Ascending aorta (tissue), 2 donors: ENCODE measurements at regions not wholly inside any gene's neighbourhood (a gene's known extent, or its start where the extent isn't known, plus 50 kb on each side); places are given as distances from the start of the nearest gene placed in this dataset.

Experiments used
- DNase-seq, 2 donors: peaks; one replicate each; pipeline ENCODE4 v3.0.0-alpha.2; 2019; ENCODE audit warnings: low spot score in 2 of 2
- H3K27ac ChIP-seq, 2 donors: fragments of 200-600 bp; sonication (generic); one replicate each; pipeline ENCODE4 v1.5.1; 2016 to 2017; ENCODE audit warnings: mild to moderate bottlenecking in 1 of 2
- H3K27me3 ChIP-seq: fragments of 200-600 bp; sonication (generic); one replicate; pipeline ENCODE4 v1.5.1; 2017
- H3K36me3 ChIP-seq, 2 donors: fragments of 200-600 bp; sonication (generic); one replicate each; pipeline ENCODE4 v1.5.1; 2016
- H3K4me1 ChIP-seq, 2 donors: fragments of 200-600 bp; sonication (generic); one replicate each; pipeline ENCODE4 v1.5.1; 2016 to 2017; ENCODE audit warnings: mild to moderate bottlenecking in 1 of 2
- H3K4me3 ChIP-seq, 2 donors: fragments of 200-600 bp; sonication (generic); one replicate each; pipeline ENCODE4 v1.5.1; 2016 to 2017; ENCODE audit warnings: mild to moderate bottlenecking in 1 of 2
- H3K9me3 ChIP-seq, 2 donors: fragments of 200-600 bp; sonication (generic); one replicate each; pipeline ENCODE4 v1.5.1; 2016
- intact Hi-C: fragments of 100-400 bp; cut with DNase I; formaldehyde crosslinking; loops from one replicate; pipeline ENCODE4 v1.15.1; 2023
- TF ChIP-seq, protein P1 (sequence below), 3 experiments: fragments of 200-600 bp in 2 of 3; fragments of 450-650 bp in 1 of 3; sonication (generic) in 2 of 3; IDR thresholded peaks; one replicate each; pipeline ENCODE4 v1.5.1; 2016 to 2019; ENCODE audit warnings: antibody characterized with exemption in 3 of 3, mild to moderate bottlenecking in 1 of 3, moderate library complexity in 1 of 3

DNA sequence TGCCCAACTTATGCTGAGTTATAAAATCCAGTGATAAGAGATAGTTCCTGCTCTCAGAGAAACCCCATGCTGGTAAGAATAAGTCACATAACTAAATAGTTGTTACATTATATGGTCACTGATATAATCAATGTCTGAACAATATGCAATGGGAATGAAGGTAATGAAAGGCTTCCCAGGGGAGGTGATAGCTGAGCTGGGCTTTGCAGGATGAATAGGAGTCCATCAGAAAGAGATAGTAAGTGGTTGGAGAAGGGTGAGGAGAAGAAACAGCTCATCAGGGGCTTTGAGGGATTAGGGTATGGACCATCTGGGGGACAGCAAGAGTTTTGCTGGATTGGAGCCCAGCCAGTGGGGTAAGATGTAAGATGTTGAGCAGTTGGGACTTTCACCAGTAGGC is 266.7 kb upstream of the CRY1 start:
- DNase-seq = no peak
- Histone ChIP-seq H3K27ac (no peak overlapping the region), H3K4me1 (no peaks in the 10 kb centered on the region), H3K27me3 (no peaks in the 10 kb centered on the region), H3K36me3 (no peaks in the 10 kb centered on the region), H3K9me3 (no peaks in the 10 kb centered on the region), H3K4me3 (no peak overlapping the region)
- intact Hi-C loops = no loop called here
- TF ChIP-seq, protein P1, sequence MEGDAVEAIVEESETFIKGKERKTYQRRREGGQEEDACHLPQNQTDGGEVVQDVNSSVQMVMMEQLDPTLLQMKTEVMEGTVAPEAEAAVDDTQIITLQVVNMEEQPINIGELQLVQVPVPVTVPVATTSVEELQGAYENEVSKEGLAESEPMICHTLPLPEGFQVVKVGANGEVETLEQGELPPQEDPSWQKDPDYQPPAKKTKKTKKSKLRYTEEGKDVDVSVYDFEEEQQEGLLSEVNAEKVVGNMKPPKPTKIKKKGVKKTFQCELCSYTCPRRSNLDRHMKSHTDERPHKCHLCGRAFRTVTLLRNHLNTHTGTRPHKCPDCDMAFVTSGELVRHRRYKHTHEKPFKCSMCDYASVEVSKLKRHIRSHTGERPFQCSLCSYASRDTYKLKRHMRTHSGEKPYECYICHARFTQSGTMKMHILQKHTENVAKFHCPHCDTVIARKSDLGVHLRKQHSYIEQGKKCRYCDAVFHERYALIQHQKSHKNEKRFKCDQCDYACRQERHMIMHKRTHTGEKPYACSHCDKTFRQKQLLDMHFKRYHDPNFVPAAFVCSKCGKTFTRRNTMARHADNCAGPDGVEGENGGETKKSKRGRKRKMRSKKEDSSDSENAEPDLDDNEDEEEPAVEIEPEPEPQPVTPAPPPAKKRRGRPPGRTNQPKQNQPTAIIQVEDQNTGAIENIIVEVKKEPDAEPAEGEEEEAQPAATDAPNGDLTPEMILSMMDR (IDR thresholded peaks at IDR 0.05) = no peak

DNA sequence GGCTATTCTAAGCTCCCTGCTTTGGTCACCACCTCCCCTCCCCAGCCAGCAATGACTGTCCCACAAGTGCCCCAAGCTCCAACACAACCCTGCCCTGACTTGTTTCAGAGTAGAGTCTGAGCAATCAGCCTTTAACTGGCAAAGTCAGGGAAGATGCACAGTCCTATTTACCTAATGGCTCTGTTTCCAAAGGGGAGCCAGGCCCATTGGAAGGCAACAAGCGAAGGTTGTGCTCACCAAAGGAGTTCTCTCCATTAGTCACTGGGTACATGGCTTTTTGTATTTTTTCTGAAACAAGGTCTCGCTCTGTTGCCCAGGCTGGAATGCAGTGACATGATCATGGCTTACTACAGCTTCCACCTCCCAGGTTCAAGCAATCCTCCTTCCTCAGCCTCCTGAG is 267.1 kb upstream of the CRY1 start:
- H3K9me3 ChIP-seq = no peaks in the 10 kb centered on the region
- no peak overlapping the region for H3K27ac ChIP-seq
- no peaks in the 10 kb centered on the region for H3K4me1 ChIP-seq
- no peak overlapping the region for H3K4me3 ChIP-seq
- no peaks in the 10 kb centered on the region for H3K27me3 ChIP-seq
- TF ChIP-seq, protein P1 (IDR thresholded peaks at IDR 0.05) = no peak
- DNase-seq = no peak
- intact Hi-C loops = no loop called here
- H3K36me3 ChIP-seq = no peaks in the 10 kb centered on the region

DNA sequence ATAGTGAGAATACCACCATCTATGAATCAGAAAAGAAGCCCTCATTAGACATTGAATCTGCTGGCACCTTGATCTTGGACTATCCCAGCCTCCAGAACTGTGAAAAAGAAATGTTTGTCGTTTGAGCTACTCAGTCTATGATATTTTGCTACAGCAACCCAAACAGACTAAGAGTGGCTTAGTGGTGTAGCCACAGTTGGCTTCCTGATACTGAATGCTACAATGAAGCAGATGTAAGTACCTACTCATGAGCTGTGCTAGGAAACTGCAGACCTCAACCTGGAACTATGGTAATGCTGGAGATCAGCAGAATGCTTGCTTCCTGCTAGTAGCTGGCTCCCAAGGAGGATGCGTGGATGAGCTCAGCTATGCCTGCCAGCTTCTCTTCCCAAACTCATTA is 268.6 kb upstream of the CRY1 start:
- intact Hi-C loops = no loop called here
- H3K27ac ChIP-seq = no peak overlapping the region
- TF ChIP-seq, protein P1 (IDR thresholded peaks at IDR 0.05) = no peak
- no peaks in the 10 kb centered on the region for H3K9me3 ChIP-seq
- H3K4me3 ChIP-seq = no peak overlapping the region
- no peaks in the 10 kb centered on the region for H3K27me3 ChIP-seq
- H3K4me1 ChIP-seq = no peaks in the 10 kb centered on the region
- DNase-seq = no peak
- no peaks in the 10 kb centered on the region for H3K36me3 ChIP-seq

DNA sequence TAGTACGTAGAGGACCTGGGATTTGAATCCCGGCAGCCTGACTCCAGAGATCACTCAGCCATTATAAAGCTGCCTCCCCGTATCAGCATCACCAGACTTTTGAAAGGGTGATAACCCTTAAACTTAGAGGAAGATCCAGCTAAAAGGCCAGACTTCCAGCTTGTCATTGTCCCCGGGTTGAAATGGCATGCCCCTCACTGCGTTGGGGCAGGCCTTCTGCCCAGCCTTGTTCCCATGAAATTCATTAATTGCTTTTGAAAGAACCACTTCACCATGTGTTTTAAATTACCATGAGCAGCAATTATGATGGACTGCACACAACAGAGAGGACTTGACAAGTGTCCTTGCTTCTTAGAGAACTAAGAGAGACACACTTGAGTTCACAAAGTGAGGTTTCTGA is 269.6 kb upstream of the CRY1 start:
- intact Hi-C loops = no loop called here
- DNase-seq = no peak

DNA sequence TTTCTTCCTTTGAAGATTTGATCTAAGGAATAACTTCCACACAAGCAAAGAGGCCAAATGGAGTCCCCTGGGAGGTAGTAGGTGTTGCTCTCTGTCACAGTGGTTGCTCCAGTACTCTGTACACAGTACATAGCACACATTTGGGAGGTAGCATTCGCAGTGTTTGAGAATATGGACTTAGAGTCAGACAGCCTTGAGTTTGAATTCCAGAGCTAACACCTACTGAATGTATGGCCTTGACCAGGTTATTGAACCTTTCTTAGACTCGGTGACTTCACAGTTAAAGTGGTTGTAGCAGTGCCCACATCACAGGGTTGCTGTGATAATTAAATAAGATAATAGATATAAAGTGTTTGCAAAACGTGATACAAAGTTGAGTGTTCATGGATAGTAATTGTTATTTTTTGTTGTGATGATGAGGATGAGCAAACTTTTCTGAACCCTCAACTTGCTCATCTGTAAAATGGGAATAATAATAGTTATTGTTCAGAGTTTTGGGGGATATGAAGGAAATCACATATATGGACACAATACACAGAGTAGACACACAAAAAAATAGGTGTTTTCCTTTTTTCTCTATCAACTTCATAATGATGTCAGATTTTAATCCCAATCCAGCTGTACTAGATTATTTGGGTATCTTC is 271.6 kb upstream of the CRY1 start:
- H3K4me3 ChIP-seq = no peak overlapping the region
- TF ChIP-seq, protein P1 (IDR thresholded peaks at IDR 0.05) = no peak
- no peak overlapping the region for H3K27ac ChIP-seq
- no peaks in the 10 kb centered on the region for H3K9me3 ChIP-seq
- H3K4me1 ChIP-seq = no peaks in the 10 kb centered on the region
- no peak for DNase-seq
- no peaks in the 10 kb centered on the region for H3K27me3 ChIP-seq
- no peaks in the 10 kb centered on the region for H3K36me3 ChIP-seq
- intact Hi-C loops = no loop called here

More for the DNA sequence above, 269.6 kb upstream of the CRY1 start:
- Histone ChIP-seq H3K27ac (no peak overlapping the region), H3K36me3 (no peaks in the 10 kb centered on the region), H3K9me3 (no peaks in the 10 kb centered on the region), H3K27me3 (no peaks in the 10 kb centered on the region), H3K4me1 (no peaks in the 10 kb centered on the region), H3K4me3 (no peak overlapping the region)
- TF ChIP-seq, protein P1 (IDR thresholded peaks at IDR 0.05) = no peak

DNA sequence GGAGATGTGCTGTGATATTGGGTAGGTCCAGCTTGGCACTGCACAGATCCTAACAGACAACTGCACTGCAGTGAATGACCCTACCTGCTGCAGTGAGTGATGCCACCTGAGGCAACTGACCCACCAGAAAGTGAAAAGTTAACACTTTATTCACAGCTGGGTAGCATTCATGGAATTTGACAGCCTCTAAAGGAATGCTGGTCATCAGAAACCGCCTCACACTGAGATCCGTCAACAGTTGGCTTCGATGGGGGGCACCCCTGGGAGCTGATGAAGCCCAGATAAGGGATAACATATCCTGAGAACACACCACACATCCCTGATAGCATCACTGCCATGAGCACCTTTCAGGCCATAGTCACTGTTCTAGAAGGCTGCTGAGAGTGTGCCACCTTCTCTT is 272.4 kb upstream of the CRY1 start:
- H3K27me3 ChIP-seq = no peaks in the 10 kb centered on the region
- TF ChIP-seq, protein P1 (IDR thresholded peaks at IDR 0.05) = no peak
- no peaks in the 10 kb centered on the region for H3K36me3 ChIP-seq
- no peaks in the 10 kb centered on the region for H3K4me1 ChIP-seq
- H3K4me3 ChIP-seq = no peak overlapping the region
- no peak overlapping the region for H3K27ac ChIP-seq
- intact Hi-C loops = no loop called here
- DNase-seq = no peak
- no peaks in the 10 kb centered on the region for H3K9me3 ChIP-seq
